Prostate gland (tissue), 2 donors: ENCODE measurements at regions not wholly inside any gene's neighbourhood (a gene's known extent, or its start where the extent isn't known, plus 50 kb on each side); places are given as distances from the start of the nearest gene placed in this dataset.

ENCODE experiments used
- DNase-seq: peaks from one replicate; pipeline ENCODE4 v3.0.0-alpha.2; 2019; ENCODE audit warnings: low spot score
- H3K27ac ChIP-seq, 2 donors: fragments of 200-600 bp; sonication (generic); 2 replicates each; pipeline ENCODE4 v1.5.1; 2017 to 2019
- H3K27me3 ChIP-seq: fragments of 200-600 bp; sonication (generic); replicated peaks from 2 replicates; pipeline ENCODE4 v1.5.1; 2019; ENCODE audit not compliant: insufficient read depth
- H3K36me3 ChIP-seq, 2 donors: fragments of 200-600 bp; sonication (generic); 1 replicate in 1 of 2; 2 replicates in 1 of 2; pipeline versions ENCODE4 v1.5.1 to v1.8.1; 2017 to 2019
- H3K4me1 ChIP-seq: fragments of 200-600 bp; sonication (generic); replicated peaks from 2 replicates; pipeline ENCODE4 v1.5.1; 2019
- H3K4me3 ChIP-seq, 2 donors: fragments of 200-600 bp; sonication (generic); 2 replicates each; pipeline ENCODE4 v1.5.1; 2017 to 2019
- H3K9me3 ChIP-seq: fragments of 200-600 bp; sonication (generic); 2 replicates; pipeline ENCODE4 v1.5.1; 2017
- POLR2A ChIP-seq: fragments of 450-650 bp; IDR thresholded peaks from one replicate; pipeline ENCODE4 v1.6.1; 2016; ENCODE audit warnings: antibody characterized with exemption, mild to moderate bottlenecking
- POLR2AphosphoS5 ChIP-seq: sonication (generic); formaldehyde crosslinking; IDR thresholded peaks from one replicate; pipeline ENCODE4 v1.6.1; 2017; ENCODE audit warnings: antibody characterized with exemption
- WGBS: methylation state at CpG from one replicate; pipeline ENCODE4 v1.1.5; 2018; 5-methylcytosine and 5-hydroxymethylcytosine counted together
- intact Hi-C: fragments of 100-400 bp; cut with DNase I; formaldehyde crosslinking; loops from one replicate; pipeline ENCODE4 v1.14.2; 2022
- TF ChIP-seq, protein P1 (sequence below), 4 experiments: fragments of 200-600 bp in 2 of 4; fragments of 450-650 bp in 2 of 4; sonication (generic) in 2 of 4; IDR thresholded peaks; 1 replicate in 3 of 4; 2 replicates in 1 of 4; pipeline ENCODE4 v1.5.1; 2016 to 2019; ENCODE audit warnings: antibody characterized with exemption in 4 of 4, mild to moderate bottlenecking in 2 of 4, moderate library complexity in 2 of 4

DNA sequence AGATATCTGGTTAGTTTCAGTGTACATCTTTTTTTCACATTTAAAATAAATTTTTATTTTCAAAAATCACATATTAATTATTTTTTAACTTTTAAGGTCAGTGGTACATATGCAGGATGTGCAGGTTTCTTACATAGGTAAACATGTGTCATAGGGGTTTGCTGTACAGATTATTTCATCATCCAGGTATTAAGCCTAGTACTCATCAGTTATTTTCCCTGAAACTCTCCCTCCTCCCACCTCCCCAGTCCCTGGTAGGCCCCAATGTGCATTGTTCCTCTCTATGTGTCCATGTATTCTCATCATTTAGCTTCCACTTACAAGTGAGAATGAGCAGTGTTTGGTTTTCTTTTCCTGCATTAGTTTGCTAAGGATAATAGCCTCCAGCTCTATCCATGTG, 323.0 kb downstream of the C7orf25 start:
- Histone ChIP-seq H3K4me3 (no peak overlapping the region), H3K36me3 (no peaks in the 10 kb centered on the region), H3K27ac (no peak overlapping the region), H3K4me1 (no peaks in the 10 kb centered on the region), H3K9me3 (no peaks in the 10 kb centered on the region), H3K27me3 (no peaks in the 10 kb centered on the region)
- no peak for DNase-seq
- TF ChIP-seq POLR2AphosphoS5, result no peak
- TF ChIP-seq, protein P1, sequence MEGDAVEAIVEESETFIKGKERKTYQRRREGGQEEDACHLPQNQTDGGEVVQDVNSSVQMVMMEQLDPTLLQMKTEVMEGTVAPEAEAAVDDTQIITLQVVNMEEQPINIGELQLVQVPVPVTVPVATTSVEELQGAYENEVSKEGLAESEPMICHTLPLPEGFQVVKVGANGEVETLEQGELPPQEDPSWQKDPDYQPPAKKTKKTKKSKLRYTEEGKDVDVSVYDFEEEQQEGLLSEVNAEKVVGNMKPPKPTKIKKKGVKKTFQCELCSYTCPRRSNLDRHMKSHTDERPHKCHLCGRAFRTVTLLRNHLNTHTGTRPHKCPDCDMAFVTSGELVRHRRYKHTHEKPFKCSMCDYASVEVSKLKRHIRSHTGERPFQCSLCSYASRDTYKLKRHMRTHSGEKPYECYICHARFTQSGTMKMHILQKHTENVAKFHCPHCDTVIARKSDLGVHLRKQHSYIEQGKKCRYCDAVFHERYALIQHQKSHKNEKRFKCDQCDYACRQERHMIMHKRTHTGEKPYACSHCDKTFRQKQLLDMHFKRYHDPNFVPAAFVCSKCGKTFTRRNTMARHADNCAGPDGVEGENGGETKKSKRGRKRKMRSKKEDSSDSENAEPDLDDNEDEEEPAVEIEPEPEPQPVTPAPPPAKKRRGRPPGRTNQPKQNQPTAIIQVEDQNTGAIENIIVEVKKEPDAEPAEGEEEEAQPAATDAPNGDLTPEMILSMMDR (IDR thresholded peaks at IDR 0.05), result no peak
- no peak for TF ChIP-seq POLR2A
- intact Hi-C loops, result no loop called here

DNA sequence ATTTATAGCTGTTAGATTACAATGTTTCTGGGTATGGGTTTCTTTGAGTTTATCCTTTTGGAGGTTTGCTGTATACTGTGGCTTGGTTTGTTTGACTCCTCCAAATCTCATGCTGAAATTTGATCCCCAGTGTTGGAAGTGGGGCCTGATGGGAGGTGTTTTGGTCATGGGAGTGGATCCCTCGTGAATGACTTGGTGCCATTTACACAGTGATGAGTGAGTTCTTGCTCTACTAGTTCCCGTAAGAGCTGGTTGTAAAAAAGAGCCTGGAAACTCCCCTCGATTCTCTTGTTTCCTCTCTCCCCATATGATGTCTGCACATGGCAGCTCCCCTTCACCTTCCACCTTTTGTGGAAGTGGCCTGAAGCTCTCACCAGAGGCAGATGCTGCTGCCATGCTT, 324.1 kb downstream of the C7orf25 start:
- intact Hi-C loops, result no loop called here
- Histone ChIP-seq H3K27me3 (no peaks in the 10 kb centered on the region), H3K4me1 (no peaks in the 10 kb centered on the region), H3K9me3 (no peaks in the 10 kb centered on the region), H3K36me3 (no peaks in the 10 kb centered on the region), H3K4me3 (no peak overlapping the region), H3K27ac (no peak overlapping the region)
- 27% methylated on average over 3 of the region's 3 CpGs for WGBS
- DNase-seq, result no peak
- TF ChIP-seq, protein P1 (IDR thresholded peaks at IDR 0.05), result no peak
- TF ChIP-seq POLR2A (no peak), POLR2AphosphoS5 (no peak)

DNA sequence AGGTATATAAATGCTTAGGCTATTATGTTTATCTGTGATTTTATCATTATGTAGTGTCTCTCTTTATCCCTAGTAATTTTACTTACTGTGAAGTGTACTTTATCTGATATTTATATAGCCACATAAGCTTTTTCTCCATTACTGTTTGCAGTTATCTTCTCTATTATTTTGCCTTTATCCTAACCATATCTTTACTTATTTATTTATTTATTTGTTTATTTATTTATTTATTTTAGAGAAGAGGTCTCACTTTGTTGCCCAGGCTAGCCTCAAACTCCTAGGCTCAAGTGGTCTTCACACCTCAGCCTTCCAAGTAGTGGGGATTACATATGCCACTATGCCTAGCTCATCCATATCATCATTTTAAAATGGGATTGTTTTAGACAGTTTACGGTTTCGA, 331.8 kb downstream of the C7orf25 start:
- Histone ChIP-seq H3K4me1 (no peaks in the 10 kb centered on the region), H3K4me3 (no peak overlapping the region)
- WGBS, result 96% methylated on average over 2 of the region's 2 CpGs

DNA sequence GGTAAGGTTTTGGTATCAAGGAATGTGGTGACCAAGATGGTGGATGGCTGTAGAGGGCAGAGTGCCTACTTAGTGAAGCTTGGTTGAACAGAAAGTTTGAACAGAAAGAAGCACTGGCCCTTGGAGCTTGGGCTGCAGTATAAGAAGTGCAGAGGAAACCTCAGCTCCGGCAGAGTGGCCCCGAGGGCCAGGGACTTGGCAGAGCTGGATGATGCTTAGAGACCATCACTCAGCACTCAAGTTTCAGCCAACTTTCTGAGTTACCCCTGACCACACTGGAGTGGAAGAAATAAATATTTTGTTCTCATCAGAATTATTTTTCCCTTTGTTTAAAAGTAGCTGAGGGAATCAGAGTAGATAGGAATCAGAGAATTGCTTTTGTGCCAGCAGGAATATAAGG, 336.7 kb downstream of the C7orf25 start:
- 60% methylated on average over 2 of the region's 2 CpGs for WGBS
- Histone ChIP-seq H3K9me3 (no peaks in the 10 kb centered on the region), H3K27me3 (no peaks in the 10 kb centered on the region), H3K36me3 (no peaks in the 10 kb centered on the region), H3K4me3 (no peak overlapping the region), H3K27ac (no peak overlapping the region), H3K4me1 (no peaks in the 10 kb centered on the region)
- intact Hi-C loops, result loop anchor here (10.0 kb wide), 1 partner anchor 590 kb away; no protein-coding TSS in a partner anchor
- no peak for DNase-seq
- no peak for TF ChIP-seq POLR2AphosphoS5
- TF ChIP-seq POLR2A, result no peak
- TF ChIP-seq, protein P1 (IDR thresholded peaks at IDR 0.05), result no peak

More for the DNA sequence above, 331.8 kb downstream of the C7orf25 start:
- intact Hi-C loops, result no loop called here
- Histone ChIP-seq H3K9me3 (no peaks in the 10 kb centered on the region), H3K36me3 (no peaks in the 10 kb centered on the region), H3K27me3 (no peaks in the 10 kb centered on the region), H3K27ac (no peak overlapping the region)
- TF ChIP-seq POLR2A, result no peak
- no peak for TF ChIP-seq POLR2AphosphoS5
- TF ChIP-seq, protein P1 (IDR thresholded peaks at IDR 0.05), result no peak
- no peak for DNase-seq

DNA sequence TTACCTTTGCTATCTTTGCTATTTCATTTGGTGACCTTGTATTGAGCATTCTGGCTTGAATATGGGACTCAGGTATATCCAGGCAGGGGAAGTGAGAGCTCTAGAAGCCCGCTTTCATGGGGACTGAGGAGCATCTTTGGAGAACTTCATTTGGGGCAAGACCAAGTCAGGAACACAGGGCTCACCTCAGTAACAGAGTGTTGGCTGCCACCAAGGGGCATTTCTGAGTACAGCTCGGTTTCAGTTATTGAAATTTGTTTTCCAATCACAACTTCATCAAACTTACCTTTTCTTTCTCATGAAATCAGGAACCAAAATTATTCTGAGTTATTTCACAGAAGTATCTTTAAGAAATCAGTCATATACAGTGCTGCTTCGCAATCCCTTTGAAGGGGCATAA, 337.2 kb downstream of the C7orf25 start:
- Histone ChIP-seq H3K9me3 (no peaks in the 10 kb centered on the region), H3K4me3 (no peak overlapping the region), H3K36me3 (no peaks in the 10 kb centered on the region), H3K27me3 (no peaks in the 10 kb centered on the region), H3K27ac (no peak overlapping the region), H3K4me1 (no peaks in the 10 kb centered on the region)
- WGBS, result 80% methylated on average over 3 of the region's 3 CpGs
- no peak for DNase-seq
- TF ChIP-seq, protein P1 (IDR thresholded peaks at IDR 0.05), result peak in 2 of 4 experiments; percentile 9 to 35
- TF ChIP-seq POLR2A, result no peak
- intact Hi-C loops, result loop anchor here (10.0 kb wide), 1 partner anchor 590 kb away; no protein-coding TSS in a partner anchor
